ENCODE measurements at regions not wholly inside any gene's neighbourhood (a gene's known extent, or its start where the extent isn't known, plus 50 kb on each side); places are given as distances from the start of the nearest gene placed in this dataset.
A peak's percentile ranks its signal among the peaks of the same experiment; 100 is the strongest.

GRCh38 chr6:129774697-129775447 is 64.9 kb upstream of the ARHGAP18 start (continued):
- TF ChIP-seq ZNF558 (CRISPR knock-in tag; IDR thresholded peaks at IDR 0.05; ENCODE audit: borderline replicate concordance) = no peak
- no peak for TF ChIP-seq PBX3 (CRISPR knock-in tag; IDR thresholded peaks at IDR 0.05; ENCODE audit: borderline replicate concordance)
- 0 out of 2 replicates have a peak, but pooled peaks have one; percentile 2 for TF ChIP-seq ZNF644 (CRISPR knock-in tag; IDR thresholded peaks at IDR 0.05; ENCODE audit: low read depth)
- TF ChIP-seq GFI1 (CRISPR knock-in tag; IDR thresholded peaks at IDR 0.05; ENCODE audit: borderline replicate concordance) = no peak
- TF ChIP-seq SOX13 (IDR thresholded peaks at IDR 0.05) = no peak
- TF ChIP-seq SOX13 (CRISPR knock-in tag; conservative IDR thresholded peaks at IDR 0.05 in 1 of 2, IDR thresholded peaks at IDR 0.05 in 1 of 2) = no peak
- TF ChIP-seq ZNF274 (CRISPR knock-in tag; IDR thresholded peaks at IDR 0.05) = no peak
- no peak for TF ChIP-seq PTBP1 (IDR thresholded peaks at IDR 0.05; ENCODE audit: low read depth, low read length, poor library complexity, severe bottlenecking)
- no peak for TF ChIP-seq ZNF326 (CRISPR knock-in tag; IDR thresholded peaks at IDR 0.05; ENCODE audit: borderline replicate concordance)
- TF ChIP-seq, protein P1, sequence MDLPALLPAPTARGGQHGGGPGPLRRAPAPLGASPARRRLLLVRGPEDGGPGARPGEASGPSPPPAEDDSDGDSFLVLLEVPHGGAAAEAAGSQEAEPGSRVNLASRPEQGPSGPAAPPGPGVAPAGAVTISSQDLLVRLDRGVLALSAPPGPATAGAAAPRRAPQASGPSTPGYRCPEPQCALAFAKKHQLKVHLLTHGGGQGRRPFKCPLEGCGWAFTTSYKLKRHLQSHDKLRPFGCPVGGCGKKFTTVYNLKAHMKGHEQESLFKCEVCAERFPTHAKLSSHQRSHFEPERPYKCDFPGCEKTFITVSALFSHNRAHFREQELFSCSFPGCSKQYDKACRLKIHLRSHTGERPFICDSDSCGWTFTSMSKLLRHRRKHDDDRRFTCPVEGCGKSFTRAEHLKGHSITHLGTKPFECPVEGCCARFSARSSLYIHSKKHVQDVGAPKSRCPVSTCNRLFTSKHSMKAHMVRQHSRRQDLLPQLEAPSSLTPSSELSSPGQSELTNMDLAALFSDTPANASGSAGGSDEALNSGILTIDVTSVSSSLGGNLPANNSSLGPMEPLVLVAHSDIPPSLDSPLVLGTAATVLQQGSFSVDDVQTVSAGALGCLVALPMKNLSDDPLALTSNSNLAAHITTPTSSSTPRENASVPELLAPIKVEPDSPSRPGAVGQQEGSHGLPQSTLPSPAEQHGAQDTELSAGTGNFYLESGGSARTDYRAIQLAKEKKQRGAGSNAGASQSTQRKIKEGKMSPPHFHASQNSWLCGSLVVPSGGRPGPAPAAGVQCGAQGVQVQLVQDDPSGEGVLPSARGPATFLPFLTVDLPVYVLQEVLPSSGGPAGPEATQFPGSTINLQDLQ (CRISPR knock-in tag; IDR thresholded peaks at IDR 0.05) = no peak
- no peak for TF ChIP-seq MED13 (CRISPR knock-in tag; IDR thresholded peaks at IDR 0.05)
- TF ChIP-seq, protein P2, sequence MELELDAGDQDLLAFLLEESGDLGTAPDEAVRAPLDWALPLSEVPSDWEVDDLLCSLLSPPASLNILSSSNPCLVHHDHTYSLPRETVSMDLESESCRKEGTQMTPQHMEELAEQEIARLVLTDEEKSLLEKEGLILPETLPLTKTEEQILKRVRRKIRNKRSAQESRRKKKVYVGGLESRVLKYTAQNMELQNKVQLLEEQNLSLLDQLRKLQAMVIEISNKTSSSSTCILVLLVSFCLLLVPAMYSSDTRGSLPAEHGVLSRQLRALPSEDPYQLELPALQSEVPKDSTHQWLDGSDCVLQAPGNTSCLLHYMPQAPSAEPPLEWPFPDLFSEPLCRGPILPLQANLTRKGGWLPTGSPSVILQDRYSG (CRISPR knock-in tag; IDR thresholded peaks at IDR 0.05) = no peak
- TF ChIP-seq HNRNPK (IDR thresholded peaks at IDR 0.05; ENCODE audit: low read depth, low read length, poor library complexity, severe bottlenecking) = no peak
- no peak for TF ChIP-seq ZBED4 (CRISPR knock-in tag; IDR thresholded peaks at IDR 0.05; ENCODE audit: borderline replicate concordance)
- no peak for TF ChIP-seq SRSF1 (optimal IDR thresholded peaks at IDR 0.05; ENCODE audit: low read depth, low read length)
- no peak for TF ChIP-seq MED8 (CRISPR knock-in tag; IDR thresholded peaks at IDR 0.05; ENCODE audit: insufficient replicate concordance)

Measured in HepG2 (cell line).